H1 (cell line): ENCODE measurements at regions not wholly inside any gene's neighbourhood (a gene's known extent, or its start where the extent isn't known, plus 50 kb on each side); places are given as distances from the start of the nearest gene placed in this dataset.

Experiments used
- CTCF ChIA-PET: fragments of 300-600 bp; sonication (Branson Sonifier 250); formaldehyde crosslinking; loops from one replicate; lab custom pipeline; 2021; ENCODE audit not compliant: partially characterized antibody; lab: Charles Lee
- POLR2A ChIA-PET: fragments of 300-600 bp; sonication (Branson Sonifier 250); formaldehyde crosslinking; loops from one replicate; lab custom pipeline; 2021; ENCODE audit warnings: inconsistent platforms; ENCODE audit not compliant: partially characterized antibody; lab: Charles Lee
- DNase-seq, 2 experiments: peaks; one replicate each; pipeline versions ENCODE4 v3.0.0 to v3.0.0-alpha.2; 2010 to 2022; ENCODE audit warnings: low spot score in 2 of 2, low read depth in 1 of 2, mixed read lengths in 1 of 2
- FAIRE-seq: peaks from 2 replicates; lab custom pipeline; 2011; peaks lifted over from hg19 to GRCh38; lab: Jason Lieb, UNC
- H2AFZ ChIP-seq: 2 replicates; pipeline ENCODE4 v1.8.1; 2012; ENCODE audit warnings: low read length, inconsistent platforms
- H2AK5ac ChIP-seq: 2 replicates; pipeline ENCODE4 v1.6.1; 2013; ENCODE audit warnings: low read depth, low read length
- H2BK120ac ChIP-seq: replicated peaks from 2 replicates; pipeline ENCODE3; 2013; ENCODE audit warnings: low read depth, low read length, inconsistent platforms
- H2BK12ac ChIP-seq: 2 replicates; pipeline ENCODE4 v1.6.1; 2013; ENCODE audit warnings: low read depth, low read length
- H2BK15ac ChIP-seq: 2 replicates; pipeline ENCODE4 v1.6.1; 2013; ENCODE audit warnings: low read length
- H2BK20ac ChIP-seq: 2 replicates; pipeline ENCODE4 v1.6.1; 2013; ENCODE audit warnings: low read length
- H2BK5ac ChIP-seq: 2 replicates; pipeline ENCODE4 v1.6.1; 2013; ENCODE audit warnings: low read depth, low read length
- H3K14ac ChIP-seq: 2 replicates; pipeline ENCODE4 v1.6.1; 2013; ENCODE audit warnings: inconsistent platforms; ENCODE audit not compliant: insufficient read length
- H3K18ac ChIP-seq: 2 replicates; pipeline ENCODE4 v1.6.1; 2013; ENCODE audit warnings: low read length; ENCODE audit errors: extremely low read depth
- H3K23ac ChIP-seq: 2 replicates; pipeline ENCODE4 v1.6.1; 2013; ENCODE audit warnings: inconsistent platforms; ENCODE audit not compliant: insufficient read length
- H3K23me2 ChIP-seq: 2 replicates; pipeline ENCODE4 v1.6.1; 2013; ENCODE audit warnings: low read depth, low read length
- H3K27ac ChIP-seq: 2 replicates; pipeline ENCODE4 v1.6.1; 2011; ENCODE audit warnings: low read depth, low read length, inconsistent platforms
- H3K27me3 ChIP-seq, 4 experiments: replicated peaks in 1 of 4; 1 replicate in 1 of 4; 2 replicates in 3 of 4; pipeline versions ENCODE4 v1.6.1 to v1.8.1; 2011 to 2013; ENCODE audit warnings: low read length in 3 of 4, mild to moderate bottlenecking in 3 of 4, inconsistent platforms in 2 of 4, mixed read lengths in 2 of 4, moderate library complexity in 1 of 4; ENCODE audit not compliant: control insufficient read depth in 3 of 4, insufficient read depth in 3 of 4; ENCODE audit errors: extremely low read depth in 1 of 4
- H3K36me3 ChIP-seq, 4 experiments: 2 replicates each; pipeline versions ENCODE4 v1.6.1 to v1.8.1; 2011 to 2013; ENCODE audit warnings: mild to moderate bottlenecking in 4 of 4, low read length in 3 of 4, moderate library complexity in 2 of 4, control low read depth in 1 of 4, inconsistent platforms in 1 of 4; ENCODE audit not compliant: insufficient read depth in 4 of 4, control insufficient read depth in 2 of 4
- H3K4ac ChIP-seq: replicated peaks from 2 replicates; pipeline ENCODE3; 2013; ENCODE audit warnings: low read length, low read depth, mixed read lengths, inconsistent platforms; ENCODE audit not compliant: insufficient read length
- H3K4me1 ChIP-seq, 4 experiments: replicated peaks in 1 of 4; 1 replicate in 1 of 4; 2 replicates in 3 of 4; pipeline versions ENCODE4 v1.6.1 to v1.8.1; 2011 to 2013; ENCODE audit warnings: low read length in 3 of 4, inconsistent platforms in 2 of 4, mixed read lengths in 1 of 4; ENCODE audit not compliant: insufficient read depth in 4 of 4, control insufficient read depth in 3 of 4
- H3K4me2 ChIP-seq, 2 experiments: 2 replicates each; pipeline versions ENCODE4 v1.6.1 to v1.8.1; 2011 to 2013; ENCODE audit warnings: low read depth in 2 of 2, low read length in 2 of 2, control low read depth in 1 of 2, inconsistent platforms in 1 of 2, mild to moderate bottlenecking in 1 of 2; ENCODE audit not compliant: insufficient read depth in 1 of 2
- H3K4me3 ChIP-seq, 4 experiments: fragments of 200-600, 300-600 bp in 1 of 4; sonication (generic), shearing (Covaris generic), sonication (Bioruptor Twin) in 1 of 4; 2 replicates each; pipeline versions ENCODE4 v1.5.1 to v1.8.1; 2011 to 2016; ENCODE audit warnings: low read length in 4 of 4, low read depth in 3 of 4, control low read depth in 2 of 4, inconsistent platforms in 2 of 4, mild to moderate bottlenecking in 2 of 4, mixed read lengths in 1 of 4, moderate library complexity in 1 of 4; ENCODE audit not compliant: insufficient read depth in 2 of 4; ENCODE audit errors: extremely low read depth in 1 of 4
- H3K56ac ChIP-seq: replicated peaks from 2 replicates; pipeline ENCODE3; 2013; ENCODE audit warnings: low read depth, mild to moderate bottlenecking, mixed read lengths, low read length, inconsistent platforms; ENCODE audit not compliant: insufficient read length
- H3K79me1 ChIP-seq: 2 replicates; pipeline ENCODE4 v1.6.1; 2013; ENCODE audit warnings: low read depth, low read length, control low read depth
- H3K79me2 ChIP-seq, 2 experiments: 2 replicates each; pipeline versions ENCODE4 v1.6.1 to v1.8.1; 2012 to 2013; ENCODE audit warnings: low read length in 2 of 2, mild to moderate bottlenecking in 2 of 2, inconsistent platforms in 1 of 2; ENCODE audit not compliant: insufficient read depth in 2 of 2, control insufficient read depth in 1 of 2
- H3K9ac ChIP-seq, 4 experiments: replicated peaks in 1 of 4; 1 replicate in 1 of 4; 2 replicates in 3 of 4; pipeline versions ENCODE4 v1.6.1 to v1.8.1; 2011 to 2013; ENCODE audit warnings: low read depth in 3 of 4, low read length in 3 of 4, control low read depth in 2 of 4, mild to moderate bottlenecking in 2 of 4, moderate library complexity in 2 of 4, inconsistent platforms in 1 of 4; ENCODE audit errors: extremely low read depth in 1 of 4
- H3K9me3 ChIP-seq, 2 experiments: 2 replicates each; pipeline versions ENCODE4 v1.6.1 to v1.8.1; 2012 to 2013; ENCODE audit warnings: mild to moderate bottlenecking in 2 of 2, moderate library complexity in 2 of 2, control low read depth in 1 of 2, inconsistent platforms in 1 of 2, low read depth in 1 of 2, low read length in 1 of 2, mixed read lengths in 1 of 2; ENCODE audit not compliant: insufficient read depth in 2 of 2
- H4K20me1 ChIP-seq, 2 experiments: replicated peaks in 1 of 2; 2 replicates each; pipeline versions ENCODE3 to v1.8.1; 2011 to 2013; ENCODE audit warnings: inconsistent platforms in 2 of 2, low read length in 2 of 2, mild to moderate bottlenecking in 1 of 2; ENCODE audit not compliant: insufficient read depth in 2 of 2, control insufficient read depth in 1 of 2
- H4K5ac ChIP-seq: 2 replicates; pipeline ENCODE4 v1.6.1; 2013; ENCODE audit warnings: low read length, low read depth, mixed read lengths, inconsistent platforms; ENCODE audit not compliant: insufficient read length
- H4K8ac ChIP-seq: 2 replicates; pipeline ENCODE4 v1.8.0; 2013; ENCODE audit warnings: mild to moderate bottlenecking, moderate library complexity, low read length, inconsistent platforms; ENCODE audit not compliant: insufficient read depth; ENCODE audit errors: extremely low read depth
- H4K91ac ChIP-seq: replicated peaks from 2 replicates; pipeline ENCODE3; 2013; ENCODE audit warnings: low read length, mixed read lengths, inconsistent platforms; ENCODE audit not compliant: insufficient read length
- ATF2 ChIP-seq: IDR thresholded peaks from 2 replicates; pipeline ENCODE4 v1.6.1; 2012; ENCODE audit warnings: low read length, inconsistent platforms
- BCL11A ChIP-seq, 2 experiments: IDR thresholded peaks; one replicate each; pipeline ENCODE4 v1.6.1; 2011; ENCODE audit warnings: low read depth in 2 of 2, low read length in 2 of 2, mild to moderate bottlenecking in 2 of 2
- CREB1 ChIP-seq: IDR thresholded peaks from 2 replicates; pipeline ENCODE4 v1.6.1; 2012; ENCODE audit warnings: inconsistent platforms
- EP300 ChIP-seq, 2 experiments: IDR thresholded peaks; 1 replicate in 1 of 2; 2 replicates in 1 of 2; pipeline ENCODE4 v1.6.1; 2011 to 2012; ENCODE audit warnings: low read depth in 2 of 2, low read length in 2 of 2, mild to moderate bottlenecking in 2 of 2, borderline replicate concordance in 1 of 2, inconsistent platforms in 1 of 2, moderate library complexity in 1 of 2
- FOSL1 ChIP-seq: IDR thresholded peaks from 2 replicates; pipeline ENCODE4 v1.6.1; 2011; ENCODE audit warnings: mild to moderate bottlenecking, low read depth, low read length, moderate library complexity; ENCODE audit not compliant: insufficient read depth
- GTF2F1 ChIP-seq: IDR thresholded peaks from 2 replicates; pipeline ENCODE4 v1.6.1; 2012; ENCODE audit warnings: low read depth, low read length, improper control_type of control experiment, borderline replicate concordance
- SP1 ChIP-seq: IDR thresholded peaks from 2 replicates; pipeline ENCODE4 v1.6.1; 2011; ENCODE audit warnings: low read depth, low read length
- SUZ12 ChIP-seq: fragments of 200-600 bp; sonication (generic); IDR thresholded peaks from 2 replicates; pipeline ENCODE4 v1.6.1; 2012; ENCODE audit warnings: mild to moderate bottlenecking, inconsistent platforms, low read length, moderate library complexity, mixed read lengths
- TAF1 ChIP-seq: IDR thresholded peaks from 2 replicates; pipeline ENCODE4 v1.6.1; 2011; ENCODE audit warnings: mild to moderate bottlenecking, low read depth, low read length
- TAF7 ChIP-seq: optimal IDR thresholded peaks from 2 replicates; pipeline ENCODE3; 2011; ENCODE audit warnings: low read depth, mild to moderate bottlenecking, inconsistent platforms, low read length, moderate library complexity, borderline replicate concordance
- TCF12 ChIP-seq: IDR thresholded peaks from 2 replicates; pipeline ENCODE4 v1.6.1; 2011; ENCODE audit warnings: low read depth, mild to moderate bottlenecking, low read length
- WGBS, 2 experiments: shearing (Covaris generic) in 1 of 2; methylation state at CpG; one replicate each; pipeline versions ENCODE4 v1.1.6 to v1.1.7; 2013 to 2015; ENCODE audit warnings: low lambda C conversion rate in 2 of 2, mixed read lengths in 2 of 2, inconsistent platforms in 1 of 2, low coverage in 1 of 2, missing lambda C conversion rate in 1 of 2; ENCODE audit not compliant: insufficient replicate concordance in 2 of 2, insufficient coverage in 1 of 2, insufficient read length in 1 of 2; ENCODE audit errors: extremely low coverage in 1 of 2, missing lambda C conversion rate in 1 of 2; 5-methylcytosine and 5-hydroxymethylcytosine counted together

- Histone ChIP-seq H2BK15ac (no peak overlapping the region), H3K14ac (no peak overlapping the region), H3K4ac (no peak overlapping the region), H2AFZ (0 out of 2 replicates have a peak overlapping the region, but pooled peaks have one; percentile 4), H3K18ac (no peak overlapping the region), H3K9ac (no peak overlapping the region), H3K27me3 (no peaks in the 10 kb centered on the region), H2BK5ac (no peak overlapping the region), H4K20me1 (no peaks in the 10 kb centered on the region), H3K79me2 (no peaks in the 10 kb centered on the region), H3K9me3 (no peaks in the 10 kb centered on the region), H3K23ac (no peak overlapping the region), H3K36me3 (no peaks in the 10 kb centered on the region), H3K56ac (no peak overlapping the region), H2BK20ac (no peak overlapping the region), H2BK120ac (no peak overlapping the region), H3K23me2 (no peaks in the 10 kb centered on the region), H4K91ac (no peak overlapping the region), H3K4me1 (peaks cover 0 to 22% (median 7%) of the 10 kb centered on the region in 4 experiments; a peak in 3 of 7 replicates), H2AK5ac (no peak overlapping the region), H4K5ac (no peak overlapping the region), H3K4me2 (no peak overlapping the region), H3K27ac (no peak overlapping the region), H3K79me1 (no peaks in the 10 kb centered on the region), H4K8ac (no peak overlapping the region), H2BK12ac (no peak overlapping the region), H3K4me3 (no peak overlapping the region)
- POLR2A ChIA-PET: interaction anchor here (0.5 kb wide), 1 partner anchor 9 kb away, joined by 3 read pairs; no protein-coding TSS in a partner anchor
- FAIRE-seq: no peak
- DNase-seq: no peak
- TF ChIP-seq BCL11A (IDR thresholded peaks at IDR 0.05; ENCODE audit: low read depth in 2 of 2, low read length in 2 of 2) (no peak), TCF12 (no peak), TAF1 (no peak), SUZ12 (no peak), TAF7 (no peak), SP1 (no peak), ATF2 (no peak), EP300 (IDR thresholded peaks at IDR 0.05; ENCODE audit: borderline replicate concordance in 1 of 2, low read depth in 2 of 2, low read length in 2 of 2) (no peak), FOSL1 (no peak), GTF2F1 (no peak), CREB1 (no peak)
- CTCF ChIA-PET: interaction anchor here (0.6 to 1.3 kb wide), 3 partner anchors 10 to 987 kb away, joined by 3 to 4 read pairs (median 4); no protein-coding TSS in a partner anchor
- WGBS, 2 experiments: 76% methylated on average over 5 of the region's 5 CpGs; no CpG with 5 or more reads in 1 of the 2 experiments
Observed at GRCh38 chr13:33520468-33520839, 234.9 kb upstream of the STARD13 start.
